GM23338 (cell line): ENCODE measurements at regions not wholly inside any gene's neighbourhood (a gene's known extent, or its start where the extent isn't known, plus 50 kb on each side); places are given as distances from the start of the nearest gene placed in this dataset.

ENCODE experiments used
- ATAC-seq: fragments of 200-7000 bp; cut with Tn5 transposase; 3 replicates; pipeline ENCODE4 v1.9.1; 2020
- DNase-seq: peaks from one replicate; pipeline ENCODE4 v3.0.0-alpha.2; 2015; ENCODE audit warnings: low spot score
- H2AFZ ChIP-seq: fragments of 200-600 bp; sonication (generic); 2 replicates; pipeline ENCODE4 v1.8.0; 2016; ENCODE audit warnings: antibody characterized with exemption, mild to moderate bottlenecking, moderate library complexity
- H3F3A ChIP-seq: fragments of 200-600 bp; sonication (generic); replicated peaks from 2 replicates; pipeline ENCODE4 v1.8.0; 2017; ENCODE audit warnings: antibody characterized with exemption, mixed run types, low read depth
- H3K27ac ChIP-seq: fragments of 200-600 bp; sonication (generic); 2 replicates; pipeline ENCODE4 v1.6.1; 2016; ENCODE audit warnings: low read depth
- H3K27me3 ChIP-seq: fragments of 200-600 bp; sonication (generic); 2 replicates; pipeline ENCODE4 v1.8.0; 2016; ENCODE audit warnings: mild to moderate bottlenecking, mixed run types, moderate library complexity; ENCODE audit not compliant: insufficient read depth
- H3K36me3 ChIP-seq: fragments of 200-600 bp; sonication (generic); 2 replicates; pipeline ENCODE4 v1.8.0; 2016; ENCODE audit warnings: mild to moderate bottlenecking; ENCODE audit not compliant: insufficient read depth
- H3K4me1 ChIP-seq: fragments of 200-600 bp; sonication (generic); 2 replicates; pipeline ENCODE4 v1.8.0; 2016; ENCODE audit warnings: mild to moderate bottlenecking, moderate library complexity; ENCODE audit not compliant: insufficient read depth
- H3K4me2 ChIP-seq: fragments of 200-600 bp; sonication (generic); 2 replicates; pipeline ENCODE4 v1.7.1; 2017; ENCODE audit warnings: mixed run types
- H3K4me3 ChIP-seq: fragments of 200-600 bp; sonication (generic); 2 replicates; pipeline ENCODE4 v1.6.1; 2016; ENCODE audit warnings: mixed run types
- H3K79me2 ChIP-seq: fragments of 200-600 bp; sonication (generic); replicated peaks from 2 replicates; pipeline ENCODE4 v1.8.0; 2017; ENCODE audit warnings: mild to moderate bottlenecking; ENCODE audit not compliant: insufficient read depth
- H3K9me2 ChIP-seq: fragments of 200-600 bp; sonication (generic); 2 replicates; pipeline ENCODE4 v1.8.0; 2017; ENCODE audit not compliant: insufficient read depth
- H4K20me1 ChIP-seq: fragments of 200-600 bp; sonication (generic); replicated peaks from 2 replicates; pipeline ENCODE4 v1.8.0; 2017; ENCODE audit warnings: mild to moderate bottlenecking; ENCODE audit not compliant: insufficient read depth
- H3K27ac Mint-ChIP-seq: 2 replicates; pipeline ENCODE4 v1.8.0; 2020; ENCODE audit warnings: inconsistent platforms, mild to moderate bottlenecking, moderate library complexity, mixed read lengths
- H3K27me3 Mint-ChIP-seq: 3 replicates; pipeline ENCODE4 v1.8.0; 2022; ENCODE audit warnings: low read depth, mild to moderate bottlenecking, moderate library complexity, mixed read lengths, inconsistent platforms; ENCODE audit not compliant: insufficient read depth, poor library complexity
- H3K36me3 Mint-ChIP-seq: 3 replicates; pipeline ENCODE4 v1.8.0; 2021; ENCODE audit warnings: low read depth, mild to moderate bottlenecking, inconsistent platforms, moderate library complexity, mixed read lengths
- H3K4me1 Mint-ChIP-seq: 3 replicates; pipeline ENCODE4 v1.8.0; 2020; ENCODE audit warnings: mild to moderate bottlenecking, inconsistent platforms, mixed read lengths
- H3K4me3 Mint-ChIP-seq: 3 replicates; pipeline ENCODE4 v1.8.0; 2021; ENCODE audit warnings: moderate library complexity, mild to moderate bottlenecking, inconsistent platforms, mixed read lengths
- H3K9me3 Mint-ChIP-seq: 3 replicates; pipeline ENCODE4 v1.8.0; 2020; ENCODE audit warnings: moderate library complexity, mild to moderate bottlenecking, inconsistent platforms, mixed read lengths
- CREB1 ChIP-seq: fragments of 250-450 bp; sonication (Bioruptor Pico); IDR thresholded peaks from 2 replicates; pipeline ENCODE4 v1.5.0; 2020; ENCODE audit warnings: low read depth, mild to moderate bottlenecking, moderate library complexity
- EZH2 ChIP-seq: fragments of 200-600 bp; sonication (generic); IDR thresholded peaks from one replicate; pipeline ENCODE4 v1.8.0; 2017; ENCODE audit warnings: antibody characterized with exemption, mild to moderate bottlenecking, low read depth; ENCODE audit not compliant: unreplicated experiment
- EZH2phosphoT487 ChIP-seq: fragments of 200-600 bp; sonication (generic); IDR thresholded peaks from one replicate; pipeline ENCODE4 v1.8.1; 2018; ENCODE audit warnings: antibody characterized with exemption; ENCODE audit not compliant: unreplicated experiment
- JUNB ChIP-seq: IDR thresholded peaks from one replicate; pipeline ENCODE4 v1.6.1; 2016; ENCODE audit warnings: antibody characterized with exemption; ENCODE audit not compliant: unreplicated experiment
- NANOG ChIP-seq: IDR thresholded peaks from 2 replicates; pipeline ENCODE4 v1.6.1; 2016; ENCODE audit warnings: antibody characterized with exemption, borderline replicate concordance
- STAT1 ChIP-seq: IDR thresholded peaks from one replicate; pipeline ENCODE4 v1.6.1; 2016; ENCODE audit warnings: antibody characterized with exemption; ENCODE audit not compliant: unreplicated experiment
- ZNF114 ChIP-seq: fragments of 250-450 bp; sonication (Bioruptor Pico); IDR thresholded peaks from 2 replicates; pipeline ENCODE4 v1.5.0; 2020; ENCODE audit warnings: mild to moderate bottlenecking, moderate library complexity
- ZNF331 ChIP-seq: fragments of 250-450 bp; sonication (Bioruptor Pico); IDR thresholded peaks from 2 replicates; pipeline ENCODE4 v1.5.0; 2020; ENCODE audit warnings: low read depth, mild to moderate bottlenecking, moderate library complexity
- TF ChIP-seq, protein P1 (sequence below), 2 experiments: fragments of 200-600 bp in 1 of 2; sonication (generic) in 1 of 2; conservative IDR thresholded peaks; 2 replicates each; pipeline versions ENCODE4 v1.5.1 to v1.6.1; 2016 to 2017; ENCODE audit warnings: antibody characterized with exemption in 2 of 2, low read depth in 2 of 2, mild to moderate bottlenecking in 2 of 2, moderate library complexity in 1 of 2

DNA sequence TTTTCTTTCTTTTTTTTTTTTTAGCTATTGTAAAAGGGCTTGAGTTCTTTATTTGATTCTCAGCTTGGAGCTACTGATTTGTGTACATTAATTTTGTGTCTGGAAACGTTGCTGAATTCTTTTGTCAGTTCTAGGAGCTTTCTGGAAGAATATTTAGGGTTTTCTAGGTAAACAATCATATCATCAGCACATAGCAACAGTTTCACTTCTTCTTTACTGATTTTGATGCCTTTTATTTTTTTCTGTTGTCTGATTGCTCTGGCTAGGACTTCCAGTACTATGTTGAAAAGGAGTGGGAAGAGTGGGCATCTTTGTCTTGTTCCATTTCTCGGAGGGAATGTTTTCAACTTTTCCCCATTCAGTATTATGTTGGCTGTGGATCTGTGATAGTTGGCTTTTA lies 292.2 kb downstream of the GABRG1 start:
- H3K36me3 Mint-ChIP-seq, result peaks cover 27% of the 10 kb centered on the region
- DNase-seq (no peak), ATAC-seq (no peak)
- peaks cover 4% of the 10 kb centered on the region; the same call in 1 of the 2 replicates for H3K9me2 ChIP-seq
- no peaks in the 10 kb centered on the region for H4K20me1 ChIP-seq
- no peak overlapping the region for H3K4me3 Mint-ChIP-seq
- no peak overlapping the region for H3K27ac ChIP-seq
- no peak overlapping the region for H3K4me3 ChIP-seq
- H2AFZ ChIP-seq, result no peak overlapping the region
- no peak overlapping the region for H3K4me2 ChIP-seq
- no peaks in the 10 kb centered on the region for H3K27me3 ChIP-seq
- no peak overlapping the region for H3K27ac Mint-ChIP-seq
- no peaks in the 10 kb centered on the region for H3K4me1 ChIP-seq
- H3F3A ChIP-seq, result no peaks in the 10 kb centered on the region
- H3K27me3 Mint-ChIP-seq, result peaks cover 2% of the 10 kb centered on the region
- no peaks in the 10 kb centered on the region for H3K36me3 ChIP-seq
- TF ChIP-seq EZH2phosphoT487 (no peak), NANOG (no peak), ZNF331 (CRISPR knock-in tag) (no peak), CREB1 (CRISPR knock-in tag) (no peak), STAT1 (no peak)
- TF ChIP-seq, protein P1, sequence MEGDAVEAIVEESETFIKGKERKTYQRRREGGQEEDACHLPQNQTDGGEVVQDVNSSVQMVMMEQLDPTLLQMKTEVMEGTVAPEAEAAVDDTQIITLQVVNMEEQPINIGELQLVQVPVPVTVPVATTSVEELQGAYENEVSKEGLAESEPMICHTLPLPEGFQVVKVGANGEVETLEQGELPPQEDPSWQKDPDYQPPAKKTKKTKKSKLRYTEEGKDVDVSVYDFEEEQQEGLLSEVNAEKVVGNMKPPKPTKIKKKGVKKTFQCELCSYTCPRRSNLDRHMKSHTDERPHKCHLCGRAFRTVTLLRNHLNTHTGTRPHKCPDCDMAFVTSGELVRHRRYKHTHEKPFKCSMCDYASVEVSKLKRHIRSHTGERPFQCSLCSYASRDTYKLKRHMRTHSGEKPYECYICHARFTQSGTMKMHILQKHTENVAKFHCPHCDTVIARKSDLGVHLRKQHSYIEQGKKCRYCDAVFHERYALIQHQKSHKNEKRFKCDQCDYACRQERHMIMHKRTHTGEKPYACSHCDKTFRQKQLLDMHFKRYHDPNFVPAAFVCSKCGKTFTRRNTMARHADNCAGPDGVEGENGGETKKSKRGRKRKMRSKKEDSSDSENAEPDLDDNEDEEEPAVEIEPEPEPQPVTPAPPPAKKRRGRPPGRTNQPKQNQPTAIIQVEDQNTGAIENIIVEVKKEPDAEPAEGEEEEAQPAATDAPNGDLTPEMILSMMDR (conservative IDR thresholded peaks at IDR 0.05; ENCODE audit: low read depth in 2 of 2), result no peak
- H3K4me1 Mint-ChIP-seq, result no peaks in the 10 kb centered on the region
- H3K79me2 ChIP-seq, result no peaks in the 10 kb centered on the region
- H3K9me3 Mint-ChIP-seq, result peaks cover 82% of the 10 kb centered on the region

- Mint-ChIP-seq H3K4me1 (no peaks in the 10 kb centered on the region), H3K4me3 (no peak overlapping the region), H3K36me3 (no peaks in the 10 kb centered on the region), H3K27ac (no peak overlapping the region), H3K9me3 (peaks cover 54% of the 10 kb centered on the region), H3K27me3 (no peaks in the 10 kb centered on the region)
- DNase-seq, result no peak
- no peaks in the 10 kb centered on the region for H3K27me3 ChIP-seq
- H3K79me2 ChIP-seq, result no peaks in the 10 kb centered on the region
- H3F3A ChIP-seq, result no peaks in the 10 kb centered on the region
- H3K4me3 ChIP-seq, result no peak overlapping the region
- no peaks in the 10 kb centered on the region for H3K36me3 ChIP-seq
- ATAC-seq, result no peak
- no peaks in the 10 kb centered on the region for H4K20me1 ChIP-seq
- H2AFZ ChIP-seq, result no peak overlapping the region
- no peak overlapping the region for H3K27ac ChIP-seq
- no peaks in the 10 kb centered on the region for H3K4me1 ChIP-seq
- H3K9me2 ChIP-seq, result no peaks in the 10 kb centered on the region
- no peak for TF ChIP-seq EZH2phosphoT487
- no peak for TF ChIP-seq ZNF331 (CRISPR knock-in tag)
- TF ChIP-seq JUNB, result no peak
- TF ChIP-seq, protein P1 (conservative IDR thresholded peaks at IDR 0.05; ENCODE audit: low read depth in 2 of 2), result no peak
- no peak for TF ChIP-seq CREB1 (CRISPR knock-in tag)
- TF ChIP-seq EZH2, result no peak
- no peak for TF ChIP-seq ZNF114 (CRISPR knock-in tag)
- no peak overlapping the region for H3K4me2 ChIP-seq
Measured at GRCh38 chr4:45803994-45804393, 319.9 kb downstream of the GABRG1 start.
